Suprapubic skin (tissue), 4 donors: ENCODE measurements at regions not wholly inside any gene's neighbourhood (a gene's known extent, or its start where the extent isn't known, plus 50 kb on each side); places are given as distances from the start of the nearest gene placed in this dataset.

ENCODE experiments used
- DNase-seq, 2 donors: peaks; one replicate each; pipeline ENCODE4 v3.0.0-alpha.2; 2019; ENCODE audit warnings: low spot score in 2 of 2
- H3K27ac ChIP-seq: fragments of 200-600 bp; sonication (generic); one replicate; pipeline ENCODE4 v1.5.1; 2019
- H3K27me3 ChIP-seq: fragments of 200-600 bp; sonication (generic); one replicate; pipeline ENCODE4 v1.5.1; 2019
- H3K36me3 ChIP-seq: fragments of 200-600 bp; sonication (generic); one replicate; pipeline ENCODE4 v1.5.1; 2019
- H3K4me1 ChIP-seq: fragments of 200-600 bp; sonication (generic); one replicate; pipeline ENCODE4 v1.5.1; 2019
- H3K4me3 ChIP-seq: fragments of 200-600 bp; sonication (generic); one replicate; pipeline ENCODE4 v1.5.1; 2019; ENCODE audit warnings: mild to moderate bottlenecking
- H3K9me3 ChIP-seq: fragments of 200-600 bp; sonication (generic); one replicate; pipeline ENCODE4 v1.5.1; 2019
- EP300 ChIP-seq: sonication (generic); formaldehyde crosslinking; IDR thresholded peaks from one replicate; pipeline ENCODE4 v1.6.1; 2017; ENCODE audit warnings: antibody characterized with exemption
- POLR2A ChIP-seq, 2 donors: fragments of 450-650 bp; IDR thresholded peaks; one replicate each; pipeline ENCODE4 v1.6.1; 2017; ENCODE audit warnings: antibody characterized with exemption in 2 of 2, mild to moderate bottlenecking in 2 of 2, moderate library complexity in 2 of 2
- POLR2AphosphoS5 ChIP-seq, 3 donors: sonication (generic); formaldehyde crosslinking; IDR thresholded peaks; one replicate each; pipeline ENCODE4 v1.6.1; 2017; ENCODE audit warnings: antibody characterized with exemption in 3 of 3
- WGBS: methylation state at CpG from one replicate; pipeline ENCODE4 v1.1.5; 2018; 5-methylcytosine and 5-hydroxymethylcytosine counted together
- TF ChIP-seq, protein P1 (sequence below), 2 donors: fragments of 200-600 bp in 1 of 2; fragments of 450-650 bp in 1 of 2; sonication (generic) in 1 of 2; IDR thresholded peaks; one replicate each; pipeline ENCODE4 v1.5.1; 2016 to 2019; ENCODE audit warnings: antibody characterized with exemption in 2 of 2, mild to moderate bottlenecking in 1 of 2, moderate library complexity in 1 of 2

DNA sequence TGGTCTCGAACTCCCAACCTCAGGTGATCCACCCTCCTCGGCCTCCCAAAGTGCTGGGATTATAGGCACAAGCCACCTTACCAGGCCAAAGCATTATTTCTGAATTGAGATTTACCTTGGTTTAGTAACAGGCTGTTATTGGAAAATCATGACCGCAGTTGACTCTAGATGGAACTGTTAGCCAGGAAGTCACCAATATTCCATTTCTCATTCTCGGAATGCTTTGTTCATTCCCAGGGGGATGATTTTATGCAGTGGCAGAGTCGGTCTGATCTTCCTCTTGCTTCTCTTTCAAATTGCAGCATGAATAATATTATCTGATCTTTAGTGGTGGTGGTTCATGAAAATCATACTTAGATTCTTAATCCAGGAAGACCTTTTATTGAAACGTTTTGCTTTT lies 195.5 kb upstream of the MBNL1 start:
- TF ChIP-seq POLR2A (IDR thresholded peaks at IDR 0.05): no peak
- TF ChIP-seq, protein P1, sequence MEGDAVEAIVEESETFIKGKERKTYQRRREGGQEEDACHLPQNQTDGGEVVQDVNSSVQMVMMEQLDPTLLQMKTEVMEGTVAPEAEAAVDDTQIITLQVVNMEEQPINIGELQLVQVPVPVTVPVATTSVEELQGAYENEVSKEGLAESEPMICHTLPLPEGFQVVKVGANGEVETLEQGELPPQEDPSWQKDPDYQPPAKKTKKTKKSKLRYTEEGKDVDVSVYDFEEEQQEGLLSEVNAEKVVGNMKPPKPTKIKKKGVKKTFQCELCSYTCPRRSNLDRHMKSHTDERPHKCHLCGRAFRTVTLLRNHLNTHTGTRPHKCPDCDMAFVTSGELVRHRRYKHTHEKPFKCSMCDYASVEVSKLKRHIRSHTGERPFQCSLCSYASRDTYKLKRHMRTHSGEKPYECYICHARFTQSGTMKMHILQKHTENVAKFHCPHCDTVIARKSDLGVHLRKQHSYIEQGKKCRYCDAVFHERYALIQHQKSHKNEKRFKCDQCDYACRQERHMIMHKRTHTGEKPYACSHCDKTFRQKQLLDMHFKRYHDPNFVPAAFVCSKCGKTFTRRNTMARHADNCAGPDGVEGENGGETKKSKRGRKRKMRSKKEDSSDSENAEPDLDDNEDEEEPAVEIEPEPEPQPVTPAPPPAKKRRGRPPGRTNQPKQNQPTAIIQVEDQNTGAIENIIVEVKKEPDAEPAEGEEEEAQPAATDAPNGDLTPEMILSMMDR (IDR thresholded peaks at IDR 0.05): no peak
- no peak for TF ChIP-seq EP300
- no peak for TF ChIP-seq POLR2AphosphoS5 (IDR thresholded peaks at IDR 0.05)
- no peaks in the 10 kb centered on the region for H3K36me3 ChIP-seq
- no peaks in the 10 kb centered on the region for H3K9me3 ChIP-seq
- H3K4me1 ChIP-seq: no peaks in the 10 kb centered on the region
- H3K27me3 ChIP-seq: no peaks in the 10 kb centered on the region
- no peak for DNase-seq
- no peak overlapping the region for H3K4me3 ChIP-seq
- WGBS: 66% methylated on average over 6 of the region's 6 CpGs
- no peak overlapping the region for H3K27ac ChIP-seq

DNA sequence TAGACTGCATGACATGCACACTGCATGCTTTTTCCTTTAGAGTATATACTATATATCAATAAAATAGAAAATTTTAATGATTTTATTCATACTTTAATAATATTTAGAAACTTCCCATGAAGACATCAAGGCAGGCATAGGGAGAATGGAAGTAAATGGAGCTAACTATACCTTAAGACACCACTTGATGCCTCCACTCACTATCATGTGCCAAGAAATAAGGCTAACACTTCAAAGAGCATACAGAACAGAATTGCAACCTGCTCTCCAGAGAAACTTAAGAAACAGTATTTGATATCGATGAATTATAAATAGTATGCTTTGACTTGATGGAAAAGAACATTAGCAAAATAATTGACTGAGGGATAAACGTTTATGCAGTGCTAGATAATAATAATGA lies 192.6 kb upstream of the MBNL1 start:
- TF ChIP-seq POLR2AphosphoS5 (IDR thresholded peaks at IDR 0.05) (no peak), EP300 (no peak), POLR2A (IDR thresholded peaks at IDR 0.05) (no peak)
- TF ChIP-seq, protein P1 (IDR thresholded peaks at IDR 0.05): no peak
- H3K9me3 ChIP-seq: no peaks in the 10 kb centered on the region
- no peak overlapping the region for H3K27ac ChIP-seq
- no peak overlapping the region for H3K4me3 ChIP-seq
- WGBS: 84% methylated on average over 2 of the region's 2 CpGs
- no peaks in the 10 kb centered on the region for H3K4me1 ChIP-seq
- DNase-seq: no peak
- H3K27me3 ChIP-seq: no peaks in the 10 kb centered on the region
- no peaks in the 10 kb centered on the region for H3K36me3 ChIP-seq

DNA sequence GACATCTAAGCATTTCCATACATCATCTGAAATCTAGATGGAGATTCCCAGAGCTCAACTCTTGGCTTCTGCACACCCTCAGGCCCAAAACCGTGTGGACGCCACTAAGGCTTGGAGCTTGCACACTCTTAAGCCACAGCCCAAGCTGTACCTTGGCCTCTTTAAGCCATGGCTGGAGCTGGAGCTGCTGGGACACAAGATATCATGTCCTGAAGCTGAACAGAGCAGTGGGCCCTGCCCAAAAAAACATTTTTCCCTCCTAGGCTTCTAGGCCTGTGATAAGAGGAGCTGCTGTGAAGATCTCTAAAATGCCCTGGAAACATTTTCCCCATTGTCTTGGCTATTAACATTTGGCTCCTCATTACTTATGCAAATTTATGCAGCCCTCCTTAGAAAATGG lies 188.7 kb upstream of the MBNL1 start:
- no peak overlapping the region for H3K4me3 ChIP-seq
- WGBS: no CpG with 5 or more reads among the region's 2 CpGs
- no peaks in the 10 kb centered on the region for H3K4me1 ChIP-seq
- H3K27ac ChIP-seq: no peak overlapping the region
- no peak for DNase-seq
- no peaks in the 10 kb centered on the region for H3K9me3 ChIP-seq
- no peaks in the 10 kb centered on the region for H3K36me3 ChIP-seq
- no peaks in the 10 kb centered on the region for H3K27me3 ChIP-seq
- TF ChIP-seq POLR2AphosphoS5 (IDR thresholded peaks at IDR 0.05) (no peak), POLR2A (IDR thresholded peaks at IDR 0.05) (no peak), EP300 (no peak)
- TF ChIP-seq, protein P1 (IDR thresholded peaks at IDR 0.05): no peak

DNA sequence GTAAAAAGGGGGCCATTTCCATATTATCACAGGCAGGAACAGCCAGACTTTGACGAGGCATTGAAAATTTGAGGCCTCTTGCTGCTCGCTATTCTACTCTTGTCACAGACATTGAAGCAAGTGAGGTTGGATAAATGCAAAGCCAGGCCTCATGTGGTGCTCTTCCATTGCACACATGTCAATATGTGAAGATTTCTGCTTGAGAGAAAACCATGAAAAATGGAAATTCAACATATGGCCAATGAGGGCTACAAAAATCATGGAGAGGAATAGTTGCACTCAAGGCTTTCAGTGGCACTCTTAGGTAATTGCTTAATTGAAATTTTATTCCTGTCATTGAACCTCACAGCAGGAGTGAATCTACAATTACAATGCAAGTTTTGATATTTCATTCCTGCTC lies 185.6 kb upstream of the MBNL1 start:
- Histone ChIP-seq H3K27ac (no peak overlapping the region), H3K4me1 (no peaks in the 10 kb centered on the region), H3K27me3 (no peaks in the 10 kb centered on the region), H3K36me3 (no peaks in the 10 kb centered on the region), H3K9me3 (no peaks in the 10 kb centered on the region), H3K4me3 (no peak overlapping the region)
- no peak for DNase-seq
- TF ChIP-seq EP300: no peak
- TF ChIP-seq POLR2AphosphoS5 (IDR thresholded peaks at IDR 0.05): no peak
- TF ChIP-seq POLR2A (IDR thresholded peaks at IDR 0.05): no peak
- 94% methylated on average over 2 of the region's 2 CpGs for WGBS

DNA sequence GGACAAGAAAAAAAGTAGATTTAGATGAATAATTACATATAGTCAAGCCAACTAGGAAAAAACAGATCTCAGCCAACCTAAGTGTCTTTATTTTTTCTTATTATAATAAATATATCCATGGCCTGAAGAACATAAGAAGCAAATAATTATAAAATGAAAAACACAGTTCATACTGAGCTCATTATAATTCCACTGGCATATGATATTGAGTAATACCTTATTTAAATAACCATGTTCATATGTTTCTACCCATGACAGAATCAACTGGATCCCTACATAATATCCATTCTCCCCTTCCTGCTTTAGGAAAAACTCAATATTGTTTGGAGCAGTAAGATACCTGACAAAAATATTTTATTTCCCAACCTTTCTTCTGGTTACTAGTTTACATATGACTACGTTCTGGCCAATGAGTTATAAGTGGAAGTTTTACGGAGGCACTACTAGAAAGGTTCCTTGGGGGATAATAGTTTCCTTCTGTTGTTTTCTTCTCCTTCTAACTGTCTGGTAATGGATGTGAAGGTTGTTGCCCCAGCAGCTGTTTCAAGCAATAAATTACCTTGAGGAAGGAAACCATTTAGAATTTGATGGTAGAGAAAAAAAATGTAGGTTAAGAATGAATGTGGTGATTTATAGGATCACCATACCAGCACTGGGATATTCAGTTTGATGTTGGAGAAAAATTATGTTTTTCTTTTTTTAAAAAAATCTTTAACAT lies 184.1 kb upstream of the MBNL1 start:
- peaks cover 4% of the 10 kb centered on the region for H3K4me1 ChIP-seq
- 46% methylated on average over 2 of the region's 2 CpGs for WGBS
- no peak for TF ChIP-seq EP300
- TF ChIP-seq POLR2AphosphoS5 (IDR thresholded peaks at IDR 0.05): no peak
- no peaks in the 10 kb centered on the region for H3K36me3 ChIP-seq
- no peaks in the 10 kb centered on the region for H3K9me3 ChIP-seq
- no peaks in the 10 kb centered on the region for H3K27me3 ChIP-seq
- no peak for DNase-seq
- H3K4me3 ChIP-seq: no peak overlapping the region
- no peak overlapping the region for H3K27ac ChIP-seq

DNA sequence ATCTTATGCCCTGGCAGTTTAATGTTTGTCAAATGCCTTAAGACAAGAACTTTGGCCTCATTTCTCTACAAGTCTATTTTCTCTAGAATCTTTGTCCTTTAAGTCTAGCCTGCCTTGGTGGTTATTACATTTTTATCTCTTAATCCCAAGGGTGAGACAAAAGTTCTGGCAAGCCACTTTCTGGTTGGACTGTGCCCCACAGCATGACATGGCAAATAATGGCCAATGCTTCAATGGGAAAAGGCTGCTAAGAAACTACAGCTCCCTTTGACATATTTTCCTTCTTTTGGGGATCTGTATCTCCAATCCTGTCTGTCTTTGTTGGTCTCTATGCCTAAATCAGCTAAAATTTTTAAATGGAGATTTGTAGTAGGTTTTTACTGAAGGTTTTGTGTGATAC lies 181.6 kb upstream of the MBNL1 start:
- no peak overlapping the region for H3K27ac ChIP-seq
- DNase-seq: no peak
- peaks cover 4% of the 10 kb centered on the region for H3K4me1 ChIP-seq
- no peaks in the 10 kb centered on the region for H3K27me3 ChIP-seq
- H3K36me3 ChIP-seq: no peaks in the 10 kb centered on the region
- no peaks in the 10 kb centered on the region for H3K9me3 ChIP-seq
- H3K4me3 ChIP-seq: no peak overlapping the region
- TF ChIP-seq POLR2A (IDR thresholded peaks at IDR 0.05) (no peak), EP300 (no peak), POLR2AphosphoS5 (IDR thresholded peaks at IDR 0.05) (no peak)
- TF ChIP-seq, protein P1 (IDR thresholded peaks at IDR 0.05): no peak
